SH-SY5Y (cell line): ENCODE measurements at regions not wholly inside any gene's neighbourhood (a gene's known extent, or its start where the extent isn't known, plus 50 kb on each side); places are given as distances from the start of the nearest gene placed in this dataset.

Experiments
- GATA2 ChIP-seq: IDR thresholded peaks from 2 replicates; pipeline ENCODE4 v1.6.1; 2011; ENCODE audit warnings: mild to moderate bottlenecking, low read depth, low read length
- GATA3 ChIP-seq: IDR thresholded peaks from 2 replicates; pipeline ENCODE4 v1.6.1; 2011; ENCODE audit warnings: low read depth, mild to moderate bottlenecking, low read length, moderate library complexity

DNA sequence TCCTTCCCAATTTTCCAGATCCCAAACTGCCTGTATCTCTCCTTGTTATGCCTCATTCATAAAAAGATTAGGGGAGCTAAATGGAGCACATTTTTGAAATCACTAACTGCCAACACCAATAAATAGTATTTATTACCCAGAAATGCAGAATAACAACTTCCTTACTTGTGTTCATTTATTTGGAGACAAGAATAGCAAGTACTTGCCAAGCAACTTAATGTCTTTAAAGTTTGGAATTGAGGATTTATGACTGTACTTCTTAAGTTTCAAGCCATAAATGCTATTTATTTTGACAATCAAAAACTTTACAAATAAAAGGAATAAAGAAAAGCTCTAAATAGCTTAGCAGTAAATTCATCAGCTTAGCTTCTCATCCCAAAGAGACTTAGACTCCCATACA is 626.1 kb upstream of the NOVA1 start:
- TF ChIP-seq GATA3 (no peak), GATA2 (no peak)
